NCI-H526 (cell line): ENCODE measurements at regions not wholly inside any gene's neighbourhood (a gene's known extent, or its start where the extent isn't known, plus 50 kb on each side); places are given as distances from the start of the nearest gene placed in this dataset.

ENCODE experiments used
- DNase-seq, 2 experiments: peaks; one replicate each; lab custom pipeline; 2025; lab: John Stamatoyannopoulos, UW

DNA sequence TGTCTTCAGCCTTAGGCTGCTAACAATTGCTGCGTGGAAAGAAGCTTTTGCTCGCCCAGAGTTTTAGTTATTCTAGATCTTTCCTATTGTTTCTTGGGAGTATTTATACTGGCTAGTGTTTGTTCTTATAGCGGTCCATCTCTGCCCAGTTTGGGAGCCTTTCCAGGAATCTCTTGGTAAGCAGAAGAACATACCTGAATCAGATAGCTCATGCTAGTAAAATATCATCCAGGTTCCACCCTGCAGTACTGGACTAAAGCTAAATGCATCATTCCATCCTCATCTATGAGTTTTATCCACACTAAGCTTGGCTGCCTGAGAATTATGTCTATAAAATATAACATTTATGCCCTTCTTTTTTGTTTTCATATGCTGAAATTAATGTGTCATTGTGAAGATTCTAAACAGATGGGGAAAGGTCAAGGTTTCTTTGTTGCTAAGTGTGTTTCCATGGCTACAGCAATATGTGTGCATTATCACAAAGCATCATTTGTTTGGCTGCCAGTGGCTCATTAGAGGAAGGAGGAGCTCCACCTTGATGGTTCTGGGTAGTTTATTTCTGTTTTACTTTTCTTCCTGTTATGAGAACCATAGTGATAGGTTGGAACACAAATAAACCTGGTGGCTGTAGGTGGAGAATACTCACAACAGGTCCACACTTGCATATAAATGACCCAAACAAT lies 182.8 kb downstream of the PIK3C3 start:
- DNase-seq = no peak

- peak in 1 of 2 experiments; percentile 21 for DNase-seq
Measured at GRCh38 chr18:42141439-42141838, 186.4 kb downstream of the PIK3C3 start.

DNA sequence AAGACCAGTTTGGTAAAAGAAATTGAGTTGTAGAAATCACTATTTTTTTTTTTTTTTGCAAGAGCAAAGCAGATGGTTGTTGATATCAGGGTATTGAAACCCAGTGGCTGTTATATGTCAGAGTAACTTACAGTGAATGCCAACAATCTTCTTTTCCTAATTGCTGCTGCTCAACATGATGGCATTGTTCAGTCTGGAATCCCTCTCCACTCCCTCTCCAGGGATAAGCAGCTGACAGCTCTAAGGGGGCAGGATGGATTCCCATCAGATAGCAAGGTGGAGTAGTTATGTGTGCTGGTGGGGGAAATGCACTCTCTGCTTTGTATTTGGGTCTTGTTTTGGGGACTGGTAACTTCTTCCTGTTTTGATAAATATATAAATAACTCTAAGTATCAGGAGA lies 200.0 kb downstream of the PIK3C3 start:
- no peak for DNase-seq

- no peak for DNase-seq
Measured at GRCh38 chr18:42156281-42156680, 201.2 kb downstream of the PIK3C3 start.

DNA sequence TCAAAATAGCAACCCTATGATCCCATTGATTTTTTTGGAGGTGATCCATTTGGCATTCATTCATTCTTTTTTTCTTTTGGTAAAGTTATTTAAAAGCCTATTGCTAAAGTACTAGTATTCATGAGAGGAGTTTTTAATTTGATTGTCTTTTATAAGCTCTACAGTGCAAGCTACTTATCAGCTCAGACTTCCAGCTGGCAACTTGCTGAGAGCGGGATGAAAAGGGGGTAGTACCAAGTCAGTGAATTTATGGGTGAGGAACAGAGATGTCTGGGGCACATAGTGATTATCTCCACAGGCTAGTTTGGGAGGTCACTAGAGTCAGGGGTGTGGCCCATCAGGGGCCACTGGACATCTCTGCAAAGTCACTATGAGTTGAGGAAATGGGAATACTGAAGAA lies 202.4 kb downstream of the PIK3C3 start:
- no peak for DNase-seq

GRCh38 chr18:42157878-42158277 lies 202.8 kb downstream of the PIK3C3 start:
- no peak for DNase-seq

DNA sequence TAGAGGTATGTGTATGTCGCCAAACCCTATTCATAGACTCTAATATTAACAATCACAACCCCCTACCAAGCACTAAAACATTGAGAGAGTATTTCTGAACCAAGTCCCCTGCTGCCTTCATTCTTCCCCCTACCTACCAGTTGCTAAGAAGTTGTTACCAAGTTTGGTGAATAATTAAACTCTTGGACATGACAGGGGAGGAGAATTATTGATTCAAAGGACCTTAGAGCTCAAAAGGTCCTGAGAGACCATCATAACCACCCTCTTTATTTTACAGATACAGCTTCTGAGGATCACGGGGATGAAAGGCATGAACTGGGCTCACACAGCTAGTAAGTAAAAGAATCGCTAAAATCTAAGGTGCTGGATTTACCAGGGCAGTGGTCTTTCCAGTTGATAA lies 204.1 kb downstream of the PIK3C3 start:
- DNase-seq = no peak

GRCh38 chr18:42163321-42163720 lies 208.3 kb downstream of the PIK3C3 start:
- no peak for DNase-seq

GRCh38 chr18:42164556-42164955 lies 209.5 kb downstream of the PIK3C3 start:
- DNase-seq = no peak

GRCh38 chr18:42165922-42166513 lies 211.0 kb downstream of the PIK3C3 start:
- DNase-seq = no peak

GRCh38 chr18:42168487-42168886 lies 213.5 kb downstream of the PIK3C3 start:
- no peak for DNase-seq

DNA sequence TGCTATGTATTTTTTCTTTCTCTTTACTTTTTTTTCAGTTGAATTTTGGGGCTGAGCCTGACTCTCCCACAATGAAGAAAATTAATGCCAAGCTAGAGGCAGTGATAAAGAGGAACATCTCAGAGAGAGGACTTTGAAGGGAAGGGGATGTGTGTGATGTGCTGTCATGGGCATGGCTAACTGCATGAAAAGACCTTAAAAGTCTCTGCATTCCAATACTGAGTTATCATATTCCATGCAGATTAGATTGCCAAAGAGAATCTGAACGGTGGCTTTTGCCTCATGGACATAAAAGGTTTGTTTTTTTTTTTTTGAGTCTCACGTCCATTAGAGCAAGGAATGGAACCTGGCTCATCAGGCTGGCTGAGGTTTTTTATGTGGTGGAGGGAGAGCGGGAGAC lies 213.9 kb downstream of the PIK3C3 start:
- DNase-seq = no peak

DNA sequence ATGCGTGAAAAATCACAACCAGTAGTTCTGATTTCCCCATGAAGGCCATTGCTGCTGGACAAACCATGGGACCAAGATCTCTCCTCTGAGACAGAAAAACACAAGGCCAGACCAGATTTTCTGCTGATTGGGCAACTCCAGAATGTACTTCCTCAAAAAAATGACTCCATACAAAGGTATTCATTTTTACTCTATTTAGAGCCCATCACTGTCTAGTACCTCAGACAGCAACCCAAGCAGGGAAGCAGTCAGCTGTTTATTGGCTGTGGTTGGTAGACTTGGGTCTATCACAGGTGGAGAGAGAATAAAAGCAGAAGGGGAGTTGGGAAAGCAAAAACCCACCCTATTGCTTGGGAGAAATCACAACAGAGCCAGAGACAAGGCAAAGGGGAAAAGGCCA lies 219.9 kb downstream of the PIK3C3 start:
- DNase-seq = no peak

DNA sequence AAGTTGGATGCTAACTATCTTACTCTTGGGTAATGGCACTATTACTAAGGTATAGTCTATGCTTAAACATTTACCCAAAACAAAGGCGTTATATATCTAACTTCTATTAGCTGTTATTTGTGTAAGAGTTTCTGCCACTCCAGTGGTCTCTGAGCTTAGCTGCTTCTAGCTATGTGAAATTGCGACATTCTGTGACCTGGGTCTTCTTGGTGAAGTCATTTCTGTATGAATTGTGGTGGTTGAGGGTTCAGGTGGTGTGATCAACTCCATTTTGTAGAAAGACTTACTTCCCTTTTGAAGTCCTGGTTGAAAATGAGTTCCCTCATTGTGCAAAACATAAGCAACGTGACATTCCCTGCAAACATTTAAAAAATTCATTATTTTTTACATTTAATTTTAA lies 221.6 kb downstream of the PIK3C3 start:
- no peak for DNase-seq

DNA sequence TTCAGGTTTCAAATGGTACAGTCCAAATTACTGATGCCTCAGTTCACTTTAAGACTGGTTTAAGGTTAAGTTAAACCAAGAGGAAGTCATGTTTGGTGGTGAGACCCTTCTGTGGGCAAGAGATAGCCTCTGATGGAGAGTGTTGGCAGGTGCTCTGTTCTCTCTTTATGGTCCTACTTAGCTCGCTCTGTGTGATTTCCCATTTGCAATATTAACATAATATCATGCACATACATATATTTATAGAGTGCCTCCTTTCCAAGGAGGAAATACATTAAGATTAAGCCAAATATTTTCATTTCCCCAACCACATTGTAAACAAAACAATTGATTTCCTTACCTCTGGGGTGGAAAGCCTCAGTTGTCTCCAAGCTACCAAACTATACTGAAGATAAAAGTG lies 222.4 kb downstream of the PIK3C3 start:
- no peak for DNase-seq

GRCh38 chr18:42178376-42179080 lies 223.5 kb downstream of the PIK3C3 start:
- DNase-seq = no peak

DNA sequence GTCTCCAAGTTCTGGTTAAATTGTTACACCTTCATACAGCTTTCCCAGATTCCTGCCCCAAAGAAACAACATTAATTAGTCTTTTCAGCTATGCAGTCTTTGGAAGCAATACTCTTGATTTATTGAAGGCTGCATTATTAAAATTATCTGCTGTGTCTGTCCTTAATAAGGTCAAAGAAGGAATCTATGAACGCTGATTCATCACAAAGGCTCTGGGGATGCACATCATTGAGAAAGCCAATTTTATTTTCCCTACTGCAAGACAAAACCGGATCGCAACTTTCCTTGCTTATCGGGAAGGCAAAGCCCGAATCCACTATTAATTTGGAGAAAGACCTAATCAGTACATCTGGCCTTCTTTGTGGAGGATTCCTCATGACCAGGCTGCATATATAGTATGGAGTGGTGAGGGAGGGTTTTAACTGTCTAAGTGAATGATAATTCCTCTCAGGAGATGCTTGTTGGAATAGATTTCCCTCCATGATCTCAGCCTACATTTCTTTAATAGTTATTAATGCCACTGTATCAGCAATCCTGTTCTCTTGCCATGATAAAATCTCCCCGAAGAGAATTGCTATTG lies 224.6 kb downstream of the PIK3C3 start:
- no peak for DNase-seq

GRCh38 chr18:42181474-42181873 lies 226.4 kb downstream of the PIK3C3 start:
- DNase-seq = no peak

- DNase-seq = no peak
Measured at GRCh38 chr18:42182728-42183700, 228.0 kb downstream of the PIK3C3 start.

GRCh38 chr18:42183746-42184145 lies 228.7 kb downstream of the PIK3C3 start:
- DNase-seq = no peak

DNA sequence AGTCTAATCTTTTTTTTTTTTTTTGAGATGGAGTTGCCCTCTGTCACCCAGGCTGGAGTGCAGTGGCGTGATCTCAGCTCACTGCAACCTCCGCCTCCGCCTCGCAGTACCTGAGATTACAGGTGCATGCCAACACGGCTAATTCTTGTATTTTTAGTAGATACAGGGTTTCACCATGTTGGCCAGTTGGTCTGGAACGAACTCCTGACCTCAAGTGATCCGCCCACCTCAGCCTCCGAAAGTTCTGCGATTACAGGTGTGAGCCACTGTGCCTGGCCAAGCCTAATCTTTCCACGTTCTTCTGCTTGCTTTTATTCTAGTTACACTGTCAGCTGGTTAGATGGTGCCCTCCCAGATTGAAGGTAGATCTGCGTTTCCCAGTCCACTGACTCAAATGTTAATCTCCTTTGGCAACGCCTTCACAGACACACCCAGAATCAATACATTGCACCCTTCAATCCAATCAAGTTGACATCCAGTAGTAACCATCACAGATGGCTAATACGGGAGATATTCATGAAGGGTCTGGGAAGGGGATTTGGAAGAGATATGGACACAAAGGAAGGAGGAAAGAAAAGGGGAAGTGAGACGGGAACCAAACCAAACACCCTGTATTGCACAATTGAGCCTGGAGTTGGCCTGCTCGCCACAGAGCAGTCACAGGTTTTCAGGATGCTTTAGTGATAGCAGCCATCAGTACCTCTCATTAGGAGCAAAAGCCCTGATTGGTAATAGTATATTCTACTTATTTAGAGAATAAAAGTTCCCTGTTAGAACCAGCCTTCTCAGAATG lies 229.8 kb downstream of the PIK3C3 start:
- no peak for DNase-seq
